Right ventricle myocardium superior (tissue), 1 donor: ENCODE measurements at regions not wholly inside any gene's neighbourhood (a gene's known extent, or its start where the extent isn't known, plus 50 kb on each side); places are given as distances from the start of the nearest gene placed in this dataset.

Source experiments
- ATAC-seq: fragments of 200-7000 bp; cut with Tn5 transposase; one replicate; pipeline ENCODE4 v1.9.1; 2020; ENCODE audit warnings: mild to moderate bottlenecking; ENCODE audit not compliant: poor library complexity
- DNase-seq: peaks from one replicate; pipeline ENCODE4 v3.0.0-alpha.2; 2020
- intact Hi-C: fragments of 100-400 bp; cut with DNase I; formaldehyde crosslinking; loops from one replicate; pipeline ENCODE4 v1.11.2; 2022
- donor health status: DM: no; HTN: yes; CAD: no; lungs with severe emphysema.

DNA sequence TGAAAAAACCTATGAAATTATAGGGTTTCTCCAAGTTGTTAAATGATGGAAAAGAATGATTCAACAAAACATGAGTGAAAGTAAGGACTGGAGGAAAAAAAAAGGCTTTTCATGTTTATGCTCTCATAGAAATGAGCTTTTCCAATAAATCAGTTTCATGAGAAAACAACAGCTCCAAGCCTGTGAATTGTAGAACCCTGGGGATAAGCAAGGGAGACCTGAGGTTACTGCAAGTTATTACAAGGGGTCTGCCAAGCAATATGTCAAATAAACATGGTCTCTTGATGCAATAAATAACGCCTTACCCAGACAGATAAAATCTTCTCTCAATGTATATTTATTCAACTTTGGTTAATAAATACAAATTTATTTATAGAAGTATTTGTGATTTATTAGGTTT, 577.9 kb upstream of the GCFC2 start:
- intact Hi-C loops = no loop called here
- DNase-seq (no peak), ATAC-seq (no peak)

DNA sequence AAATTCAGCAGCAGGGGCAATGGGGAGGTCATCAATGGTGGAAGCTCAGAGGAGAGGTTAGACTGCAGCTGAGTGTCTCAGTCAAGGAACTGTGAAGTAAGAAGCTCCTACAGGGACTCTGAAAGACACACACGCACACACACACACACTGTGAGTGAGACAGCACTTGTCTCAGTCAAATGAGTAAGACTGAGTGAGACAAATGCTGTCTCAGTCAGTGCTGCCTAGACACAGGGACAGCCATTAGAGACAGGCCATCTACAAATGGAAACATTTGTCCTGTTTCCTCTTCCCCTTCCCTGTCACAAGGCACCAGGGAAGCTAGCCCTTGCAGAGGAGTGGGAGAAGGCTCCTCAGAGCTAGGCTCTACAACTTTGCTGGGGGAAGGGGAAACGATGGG, 577.4 kb upstream of the GCFC2 start:
- intact Hi-C loops = no loop called here
- no peak for DNase-seq
- no peak for ATAC-seq

DNA sequence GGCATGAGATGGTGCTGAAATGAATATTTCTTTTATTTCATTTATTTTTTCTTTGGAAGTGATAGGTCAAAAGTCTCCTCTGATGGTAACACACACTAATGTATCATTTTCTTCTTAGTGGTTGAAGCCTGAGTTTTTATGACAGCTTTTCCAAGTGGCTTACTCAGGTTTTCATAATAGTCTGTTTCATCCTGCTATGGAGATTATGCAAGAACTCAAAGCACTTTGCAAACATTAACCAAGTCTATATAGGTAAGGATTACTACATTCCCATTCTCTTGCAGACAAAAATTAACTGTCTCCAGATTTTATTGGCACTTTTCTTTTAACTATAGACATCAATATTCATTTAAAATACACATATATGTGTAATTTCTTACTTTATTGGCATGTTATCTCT, 572.6 kb upstream of the GCFC2 start:
- intact Hi-C loops = no loop called here
- no peak for ATAC-seq

DNA sequence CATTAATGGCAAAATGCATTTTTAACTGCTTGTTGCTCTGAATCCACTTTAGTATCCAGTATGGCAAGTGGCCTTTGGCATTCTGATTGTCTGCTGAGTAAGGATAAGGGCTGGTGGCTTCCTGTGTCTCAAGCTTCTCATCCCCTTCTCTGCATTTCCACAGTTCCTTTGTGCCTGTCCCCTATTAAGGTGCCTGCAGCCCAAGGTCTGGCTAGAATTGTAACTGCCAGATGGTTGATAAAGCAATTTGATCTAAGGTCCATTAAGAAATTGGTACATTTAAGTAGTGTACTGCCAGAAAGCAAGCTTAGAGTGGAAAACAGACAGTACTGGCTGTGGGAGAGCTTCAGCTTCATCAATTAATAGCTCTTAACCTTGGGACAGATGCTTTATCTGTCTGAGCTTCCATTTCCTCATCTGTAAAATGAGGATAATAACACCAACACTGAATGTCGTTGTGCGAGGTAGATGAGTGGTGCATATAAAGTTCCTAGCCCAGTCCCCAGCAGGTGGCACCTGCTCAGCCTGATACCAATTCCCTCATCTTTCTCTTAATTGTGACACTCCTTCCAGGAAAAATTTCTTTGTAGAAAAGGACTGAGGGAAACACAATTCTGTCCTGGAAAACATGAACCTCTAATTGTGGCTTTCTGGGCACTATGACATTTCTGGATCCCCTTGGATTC, 570.6 kb upstream of the GCFC2 start:
- intact Hi-C loops = no loop called here
- ATAC-seq (no peak), DNase-seq (no peak)

More for the DNA sequence above, 572.6 kb upstream of the GCFC2 start:
- no peak for DNase-seq

DNA sequence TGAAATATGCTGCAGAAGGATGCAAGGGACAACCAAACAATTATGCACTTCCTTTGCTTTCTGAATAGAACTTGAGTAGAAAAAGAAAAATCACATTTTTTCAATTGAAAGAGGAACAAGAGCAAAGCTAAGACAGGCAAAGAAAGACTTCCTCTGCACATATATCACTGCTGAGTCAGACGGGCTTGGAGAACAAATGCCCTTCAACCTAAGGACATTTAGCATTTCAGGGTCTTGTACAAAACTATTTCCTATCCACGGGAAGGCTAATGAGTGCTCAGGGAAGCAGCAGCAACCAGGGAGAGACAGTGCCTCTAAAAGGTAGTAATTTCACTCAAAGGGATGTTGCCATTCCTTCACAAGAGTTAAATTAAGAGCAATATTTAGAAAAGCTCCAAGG, 570.0 kb upstream of the GCFC2 start:
- ATAC-seq (no peak), DNase-seq (no peak)

DNA sequence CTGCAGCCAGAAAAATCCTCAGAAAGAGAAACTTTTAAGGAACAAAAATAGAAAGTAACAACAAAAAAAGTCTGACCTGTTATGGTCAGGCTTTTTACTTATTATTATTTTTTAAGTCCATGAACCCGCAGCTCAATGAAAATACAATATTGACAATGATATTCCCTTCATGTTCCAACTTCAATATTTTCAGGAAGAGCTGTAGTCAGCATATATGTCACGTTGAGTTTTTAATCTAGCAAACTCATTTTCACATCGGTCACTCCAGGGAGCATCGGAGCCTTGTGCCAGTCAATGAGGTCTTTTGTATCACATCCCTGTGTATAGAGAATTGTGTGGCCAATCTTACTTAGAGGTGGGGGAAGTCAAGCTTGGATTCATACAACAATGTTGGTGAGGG, 568.4 kb upstream of the GCFC2 start:
- intact Hi-C loops = no loop called here
- ATAC-seq = no peak

More for the DNA sequence above, 570.0 kb upstream of the GCFC2 start:
- intact Hi-C loops = no loop called here

DNA sequence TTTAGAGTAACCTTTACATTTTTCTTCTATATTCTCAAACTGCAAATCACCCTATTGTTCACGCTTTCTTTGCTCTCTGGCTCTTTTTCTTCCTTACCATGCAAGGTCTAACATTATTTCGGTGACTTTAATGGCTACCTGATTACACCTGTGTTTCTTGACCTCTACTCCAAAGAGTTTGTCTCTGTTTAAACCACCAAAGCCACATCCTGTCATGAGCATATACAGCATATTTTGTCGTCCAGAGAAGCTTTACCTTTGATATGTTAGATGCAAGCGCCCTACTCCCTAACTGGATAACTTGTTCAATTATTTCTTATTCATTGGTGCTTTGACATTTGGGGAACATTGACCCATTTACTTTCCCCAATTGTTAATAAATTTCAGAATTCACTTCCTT, 565.1 kb upstream of the GCFC2 start:
- no peak for ATAC-seq
- no peak for DNase-seq
- intact Hi-C loops = no loop called here

More for the DNA sequence above, 568.4 kb upstream of the GCFC2 start:
- no peak for DNase-seq

DNA sequence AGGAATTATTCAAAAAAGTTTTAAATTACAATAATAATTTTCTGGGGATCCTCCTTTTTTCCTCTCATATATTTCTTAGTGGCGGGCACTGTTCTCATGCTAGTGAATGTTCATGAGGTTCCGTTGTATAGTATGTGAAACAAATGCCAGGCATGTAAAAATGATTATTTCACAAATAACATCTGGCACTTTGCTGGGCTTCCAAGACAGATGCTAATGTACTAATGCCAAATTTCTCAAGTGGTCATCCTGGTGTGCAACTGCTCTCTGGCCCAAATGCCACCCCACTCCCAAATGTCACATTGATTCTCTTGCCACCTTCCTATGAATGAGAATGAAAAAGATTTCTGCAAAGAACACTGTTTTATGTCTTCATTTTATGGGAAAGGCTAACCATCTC, 564.0 kb upstream of the GCFC2 start:
- DNase-seq (no peak), ATAC-seq (no peak)
- intact Hi-C loops = no loop called here

DNA sequence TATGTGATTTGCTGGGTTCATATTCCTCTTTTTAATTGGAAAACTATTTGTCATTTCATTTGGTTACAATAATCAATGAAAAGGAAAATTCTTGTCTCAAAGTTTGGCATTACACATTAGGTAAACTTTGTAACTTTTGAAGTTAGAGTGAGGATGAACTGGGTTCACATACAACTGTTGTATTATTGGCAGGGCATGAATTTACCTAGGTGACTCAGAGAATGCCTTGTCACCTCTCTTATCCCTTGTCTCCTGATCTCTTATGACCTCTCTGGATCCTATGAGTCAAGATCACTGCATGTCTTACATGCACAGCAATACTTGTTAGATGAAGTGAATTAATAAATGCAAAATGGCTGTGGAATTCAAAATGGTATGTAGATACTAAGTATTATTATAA, 563.4 kb upstream of the GCFC2 start:
- intact Hi-C loops = no loop called here
- no peak for ATAC-seq
- DNase-seq = no peak

DNA sequence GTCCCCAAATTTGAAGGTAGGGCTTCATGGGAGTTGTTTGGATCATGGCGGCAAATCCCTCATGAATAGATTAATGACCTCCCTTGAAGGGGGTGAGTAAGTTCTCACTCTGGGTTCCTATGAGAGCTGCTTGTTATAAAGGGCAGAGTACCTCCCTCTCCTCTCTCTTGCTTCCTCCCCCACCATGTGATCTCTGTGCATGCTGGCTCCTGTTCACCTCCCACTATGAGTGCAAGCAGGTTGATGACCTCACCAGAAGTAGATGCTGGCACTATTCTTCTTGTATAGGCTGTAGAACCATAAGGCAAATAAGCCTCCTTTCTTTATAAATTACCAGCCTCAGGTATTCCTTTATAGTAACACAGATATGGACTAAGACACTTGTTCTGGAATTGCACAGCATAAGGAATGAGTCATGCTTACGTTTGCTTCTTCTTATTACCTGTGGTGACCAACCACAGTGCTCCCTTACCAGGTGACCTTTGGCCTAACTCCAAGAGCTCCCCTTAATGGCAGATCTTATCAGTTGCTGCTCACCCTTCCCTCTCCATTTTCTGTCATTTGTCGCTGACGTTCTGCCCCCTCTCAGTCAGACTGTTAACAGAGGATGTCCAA, 559.5 kb upstream of the GCFC2 start:
- ATAC-seq = no peak
- DNase-seq = no peak
- intact Hi-C loops = no loop called here

DNA sequence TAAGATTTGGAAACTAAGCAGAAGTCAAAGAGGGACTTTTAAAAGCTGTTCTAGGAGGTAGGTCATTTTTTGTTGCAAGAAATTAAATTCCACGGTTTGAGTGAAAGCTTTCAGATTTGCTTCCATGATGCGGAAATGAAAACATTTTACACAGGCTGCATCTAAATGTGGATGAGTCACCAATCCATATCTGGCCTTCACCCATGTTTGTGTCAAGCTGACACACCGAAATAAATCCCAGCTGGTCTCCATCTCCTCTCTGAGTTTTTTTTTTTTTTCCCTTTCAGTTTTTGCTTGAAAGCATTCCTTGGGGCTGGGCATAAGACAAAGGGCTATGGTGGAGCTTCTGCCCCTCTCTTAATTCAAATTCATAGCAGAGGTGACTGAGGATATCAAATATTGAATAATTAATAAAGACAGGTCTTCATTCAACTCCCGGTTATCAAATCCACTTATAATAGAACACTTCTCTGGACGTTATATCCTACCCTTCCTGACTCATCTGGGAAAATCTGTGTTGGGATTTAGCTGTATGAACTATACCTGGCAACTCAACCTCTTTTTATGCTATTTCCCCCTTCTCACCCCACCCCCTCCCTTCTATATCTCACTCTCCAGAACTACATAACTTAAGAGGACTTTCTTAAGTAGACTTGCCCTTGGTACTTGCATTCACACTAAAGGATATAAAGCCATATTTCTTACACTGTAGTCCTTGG, 558.3 kb upstream of the GCFC2 start:
- ATAC-seq = no peak
- intact Hi-C loops = no loop called here

DNA sequence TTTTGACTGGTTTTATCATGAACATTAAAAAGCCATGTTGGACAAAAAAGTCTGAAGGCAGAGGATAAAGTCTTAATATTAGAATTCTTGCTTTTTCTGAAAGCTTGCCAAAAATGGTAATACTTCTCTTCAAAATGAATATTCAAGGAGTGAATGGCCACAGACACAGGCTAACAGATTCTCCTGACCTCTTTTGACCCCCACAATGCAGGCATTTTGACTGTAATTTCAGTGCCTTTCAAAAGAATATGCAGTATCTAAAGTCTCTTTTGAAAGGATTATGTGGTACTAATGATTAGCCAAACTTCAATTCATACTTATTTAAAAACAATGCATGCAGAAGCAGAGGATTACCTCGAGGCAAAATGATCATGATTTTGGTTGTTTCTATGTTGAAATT, 557.8 kb upstream of the GCFC2 start:
- intact Hi-C loops = no loop called here
- no peak for ATAC-seq
- no peak for DNase-seq

More for the DNA sequence above, 558.3 kb upstream of the GCFC2 start:
- no peak for DNase-seq

DNA sequence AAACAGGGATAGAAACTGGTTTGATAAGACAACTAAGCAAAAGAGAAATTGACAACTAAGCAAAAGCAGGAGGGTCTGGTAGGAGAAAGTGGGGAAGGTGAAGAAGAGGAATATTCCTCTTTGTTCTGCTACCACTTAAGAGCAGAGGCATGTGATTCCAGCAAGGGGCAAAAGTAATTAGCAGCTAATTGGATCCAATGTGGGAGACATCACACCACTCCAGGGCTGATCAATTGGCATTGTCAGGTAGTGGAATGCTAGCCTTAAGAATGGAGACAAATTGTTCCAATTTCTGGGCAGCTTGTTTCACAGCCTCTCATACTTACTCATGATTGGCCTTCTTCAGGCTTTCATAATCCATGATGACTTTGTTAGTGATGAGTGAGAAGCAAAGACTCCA, 547.1 kb upstream of the GCFC2 start:
- DNase-seq (no peak), ATAC-seq (no peak)
- intact Hi-C loops = no loop called here

DNA sequence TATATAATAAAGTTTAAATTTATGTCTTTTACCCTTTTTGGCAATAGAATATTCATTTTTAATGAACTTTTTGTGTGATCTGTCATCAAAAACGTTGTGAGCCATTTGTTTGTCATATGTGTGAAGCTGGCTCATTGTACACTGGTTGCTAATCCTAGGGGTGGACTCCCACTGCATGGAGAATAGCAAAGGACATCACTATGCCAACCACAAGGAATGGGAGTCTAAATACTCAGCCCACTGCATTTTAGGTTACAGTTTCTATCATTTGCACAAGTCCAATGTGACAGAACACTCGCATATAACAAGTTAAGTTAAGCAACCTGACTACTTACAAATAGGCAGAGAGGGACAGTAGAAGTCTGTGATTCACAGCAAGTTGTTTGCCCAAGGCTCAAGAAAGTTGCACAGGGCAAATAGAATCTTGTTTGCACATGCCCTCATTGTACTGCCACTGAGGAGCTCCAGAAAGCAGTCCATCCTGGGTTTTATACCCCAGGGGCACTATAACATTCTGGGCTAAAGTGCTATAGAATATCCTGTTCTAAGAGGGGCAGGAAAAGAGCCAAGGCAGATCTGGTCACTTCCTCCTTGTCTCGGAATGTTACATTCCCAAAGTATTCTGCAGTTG, 545.9 kb upstream of the GCFC2 start:
- no peak for DNase-seq
- intact Hi-C loops = no loop called here
- no peak for ATAC-seq

DNA sequence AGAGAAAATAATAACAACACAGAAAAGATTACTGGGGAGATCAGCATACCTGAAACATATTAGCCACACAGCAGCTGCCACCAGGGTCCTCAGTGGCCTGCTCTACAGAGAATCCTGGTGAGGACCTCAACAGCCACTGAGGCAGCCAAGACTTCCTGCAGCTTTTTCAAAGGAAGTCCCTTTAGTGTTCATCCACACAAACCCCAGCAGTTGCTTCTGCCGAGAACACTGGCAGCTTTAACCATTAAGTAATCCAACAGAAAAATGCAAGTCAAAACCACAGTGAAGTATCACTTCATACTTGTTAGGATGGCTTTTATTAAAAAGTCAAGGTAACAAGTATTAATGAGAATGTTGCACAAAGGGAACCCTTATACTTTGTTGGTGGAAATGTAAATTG, 542.0 kb upstream of the GCFC2 start:
- intact Hi-C loops = no loop called here
- no peak for DNase-seq
- ATAC-seq = no peak

DNA sequence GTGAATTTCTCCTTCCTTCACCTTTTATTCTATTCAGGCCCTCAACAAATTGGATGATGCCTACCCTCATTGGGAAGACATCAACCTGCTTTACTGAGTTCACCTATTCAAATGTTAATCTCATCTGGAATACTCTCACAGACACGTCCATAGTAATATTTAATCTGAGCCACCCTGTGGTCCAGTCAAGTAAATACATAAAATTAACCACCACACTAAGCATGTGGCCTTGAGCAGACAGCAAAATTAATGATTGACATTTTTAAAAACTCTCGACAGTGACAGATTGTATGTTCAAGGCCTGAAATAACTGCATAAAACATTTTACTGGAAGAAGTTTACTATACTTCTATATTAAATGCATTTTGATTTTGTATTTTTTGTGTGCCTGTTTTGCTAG, 540.6 kb upstream of the GCFC2 start:
- no peak for DNase-seq
- intact Hi-C loops = no loop called here
- ATAC-seq = no peak

DNA sequence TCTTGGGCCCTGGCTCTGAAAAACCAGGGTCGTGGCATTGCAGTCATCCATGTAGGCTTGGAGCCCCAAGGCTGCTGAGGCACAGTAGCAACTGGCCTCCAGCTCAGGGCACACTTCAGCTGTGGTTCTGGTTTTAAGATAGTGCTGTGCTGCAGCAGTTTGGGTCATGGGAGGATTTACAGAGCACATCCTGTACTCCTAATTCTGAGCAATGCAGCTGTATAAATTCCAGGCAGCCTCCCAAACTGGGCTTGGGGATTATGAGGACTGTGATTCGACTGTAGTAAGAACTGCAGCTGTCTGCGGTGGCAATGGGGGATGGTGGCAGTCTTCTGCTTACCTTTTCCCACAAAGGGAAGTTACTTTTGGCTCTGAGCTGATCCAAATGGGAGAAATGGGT, 536.3 kb upstream of the GCFC2 start:
- ATAC-seq = no peak
- no peak for DNase-seq
- intact Hi-C loops = no loop called here

DNA sequence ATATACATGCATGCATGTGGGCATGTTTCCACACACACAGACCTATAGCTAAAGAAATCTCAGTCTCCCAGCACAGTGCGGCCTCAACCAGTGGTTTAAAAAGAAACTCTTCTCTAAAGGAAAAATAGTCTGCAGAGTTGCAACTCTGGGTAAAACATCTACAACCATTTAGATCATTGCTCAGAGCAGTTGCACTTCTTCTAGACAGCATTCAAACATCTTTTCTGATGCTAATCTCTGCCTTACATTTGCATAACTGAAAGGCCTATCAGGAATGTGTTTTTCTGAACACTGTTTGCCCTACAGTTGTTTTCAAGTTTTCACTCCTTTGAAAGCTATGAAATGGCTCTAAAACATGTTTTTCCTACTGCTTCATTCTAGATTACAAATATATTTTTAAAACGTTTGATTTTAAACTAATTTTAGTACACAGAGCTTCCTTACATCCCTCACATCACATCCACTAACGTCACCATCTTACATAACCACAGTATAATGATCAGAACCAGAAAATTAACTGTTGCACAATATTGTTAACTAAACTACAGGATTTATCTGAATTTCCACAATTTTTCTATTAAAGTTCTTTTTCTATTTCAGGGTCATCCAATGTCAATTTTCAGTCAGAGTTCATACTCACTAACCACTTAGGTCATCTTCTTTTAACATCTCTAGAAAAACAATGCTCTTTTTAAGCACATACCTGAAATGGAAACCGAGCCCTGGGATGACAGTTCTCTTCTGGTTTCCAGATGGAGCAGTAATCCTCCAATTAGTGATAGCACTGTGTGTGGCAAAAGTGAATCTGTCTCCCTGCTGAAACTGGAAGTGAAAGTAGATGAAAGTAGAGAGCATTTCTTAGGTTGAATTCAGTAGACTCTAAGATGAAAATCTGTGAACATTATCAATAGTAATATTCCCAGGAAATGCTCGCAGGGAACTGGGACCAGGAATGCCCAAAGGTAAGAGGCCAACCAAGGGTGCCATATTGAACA, 501.6 kb upstream of the GCFC2 start:
- ATAC-seq (no peak), DNase-seq (no peak)
- intact Hi-C loops = no loop called here

DNA sequence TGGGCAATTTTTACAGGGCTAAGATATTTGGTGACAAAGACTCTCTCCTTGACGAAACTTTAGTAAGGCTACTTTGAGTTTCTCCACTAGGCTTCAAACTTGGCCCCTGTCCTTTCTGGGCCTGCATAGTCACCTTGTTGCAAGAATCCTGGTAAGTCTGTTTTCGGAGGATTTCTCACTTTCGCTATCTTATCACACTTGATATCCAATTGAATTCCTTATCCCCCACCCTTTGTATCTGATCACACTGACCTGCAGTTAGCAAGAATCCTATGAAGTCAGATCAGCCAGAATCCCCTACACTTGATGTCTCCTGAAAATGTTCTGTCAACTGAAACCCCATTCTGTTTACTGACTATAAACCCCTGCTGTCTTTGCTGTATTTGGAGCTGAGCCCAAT, 499.8 kb upstream of the GCFC2 start:
- DNase-seq = no peak
- no peak for ATAC-seq
- intact Hi-C loops = no loop called here
